DND-41 (cell line): ENCODE measurements at regions not wholly inside any gene's neighbourhood (a gene's known extent, or its start where the extent isn't known, plus 50 kb on each side); places are given as distances from the start of the nearest gene placed in this dataset.

Experiments
- EZH2 ChIP-seq: IDR thresholded peaks from 3 replicates; pipeline ENCODE4 v1.6.1; 2012; ENCODE audit warnings: borderline replicate concordance, low read depth, mild to moderate bottlenecking, moderate library complexity, low read length, inconsistent platforms; ENCODE audit not compliant: severe bottlenecking
- TF ChIP-seq, protein P1 (sequence below): IDR thresholded peaks from 2 replicates; pipeline ENCODE4 v1.5.1; 2012; ENCODE audit warnings: borderline replicate concordance, low read length, moderate library complexity, mild to moderate bottlenecking; ENCODE audit not compliant: poor library complexity, severe bottlenecking; ENCODE audit errors: extremely low read depth

GRCh38 chr2:198308368-198308767, 504.0 kb downstream of the PLCL1 start:
- TF ChIP-seq, protein P1, sequence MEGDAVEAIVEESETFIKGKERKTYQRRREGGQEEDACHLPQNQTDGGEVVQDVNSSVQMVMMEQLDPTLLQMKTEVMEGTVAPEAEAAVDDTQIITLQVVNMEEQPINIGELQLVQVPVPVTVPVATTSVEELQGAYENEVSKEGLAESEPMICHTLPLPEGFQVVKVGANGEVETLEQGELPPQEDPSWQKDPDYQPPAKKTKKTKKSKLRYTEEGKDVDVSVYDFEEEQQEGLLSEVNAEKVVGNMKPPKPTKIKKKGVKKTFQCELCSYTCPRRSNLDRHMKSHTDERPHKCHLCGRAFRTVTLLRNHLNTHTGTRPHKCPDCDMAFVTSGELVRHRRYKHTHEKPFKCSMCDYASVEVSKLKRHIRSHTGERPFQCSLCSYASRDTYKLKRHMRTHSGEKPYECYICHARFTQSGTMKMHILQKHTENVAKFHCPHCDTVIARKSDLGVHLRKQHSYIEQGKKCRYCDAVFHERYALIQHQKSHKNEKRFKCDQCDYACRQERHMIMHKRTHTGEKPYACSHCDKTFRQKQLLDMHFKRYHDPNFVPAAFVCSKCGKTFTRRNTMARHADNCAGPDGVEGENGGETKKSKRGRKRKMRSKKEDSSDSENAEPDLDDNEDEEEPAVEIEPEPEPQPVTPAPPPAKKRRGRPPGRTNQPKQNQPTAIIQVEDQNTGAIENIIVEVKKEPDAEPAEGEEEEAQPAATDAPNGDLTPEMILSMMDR = no peak
- no peak for TF ChIP-seq EZH2
